Activated CD8-positive, alpha-beta T cell treated with anti-CD3 and anti-CD28 coated beads for 36 hours (primary cell): ENCODE measurements at regions not wholly inside any gene's neighbourhood (a gene's known extent, or its start where the extent isn't known, plus 50 kb on each side); places are given as distances from the start of the nearest gene placed in this dataset.

Experiments
- ATAC-seq: fragments of 200-7000 bp; cut with Tn5 transposase; one replicate; pipeline ENCODE4 v1.10.0; 2021; ENCODE audit warnings: mild to moderate bottlenecking, moderate library complexity
- CTCF ChIA-PET: fragments of 350-600 bp; sonication (Branson Sonifier 250); formaldehyde crosslinking; loops from one replicate; lab custom pipeline; 2021; ENCODE audit warnings: antibody characterized with exemption; lab: Charles Lee
- POLR2A ChIA-PET: fragments of 350-600 bp; sonication (Branson Sonifier 250); formaldehyde crosslinking; loops from one replicate; lab custom pipeline; 2021; ENCODE audit warnings: antibody characterized with exemption; lab: Charles Lee
- DNase-seq: peaks from one replicate; pipeline ENCODE4 v3.0.0-alpha.2; 2020
- H3K27ac Mint-ChIP-seq: one replicate; pipeline ENCODE4 v1.8.0; 2021; ENCODE audit warnings: mild to moderate bottlenecking, mixed read lengths
- H3K27me3 Mint-ChIP-seq: one replicate; pipeline ENCODE4 v1.8.0; 2021; ENCODE audit warnings: mixed read lengths
- H3K36me3 Mint-ChIP-seq: one replicate; pipeline ENCODE4 v1.8.0; 2021; ENCODE audit warnings: low read depth, mixed read lengths
- H3K4me1 Mint-ChIP-seq: one replicate; pipeline ENCODE4 v1.8.0; 2021; ENCODE audit warnings: low read depth, mixed read lengths
- H3K4me3 Mint-ChIP-seq: one replicate; pipeline ENCODE4 v1.8.0; 2021; ENCODE audit warnings: mild to moderate bottlenecking, moderate library complexity, mixed read lengths
- H3K9me3 Mint-ChIP-seq: one replicate; pipeline ENCODE4 v1.8.0; 2021; ENCODE audit warnings: mixed read lengths
- intact Hi-C: fragments of 100-400 bp; cut with micrococcal nuclease; formaldehyde crosslinking; loops from one replicate; pipeline ENCODE4 v1.10.0; 2022
- TF ChIP-seq, protein P1 (sequence below): fragments of 200-600 bp; IDR thresholded peaks from one replicate; pipeline ENCODE4 v1.8.0; 2022; ENCODE audit warnings: antibody characterized with exemption, mild to moderate bottlenecking

DNA sequence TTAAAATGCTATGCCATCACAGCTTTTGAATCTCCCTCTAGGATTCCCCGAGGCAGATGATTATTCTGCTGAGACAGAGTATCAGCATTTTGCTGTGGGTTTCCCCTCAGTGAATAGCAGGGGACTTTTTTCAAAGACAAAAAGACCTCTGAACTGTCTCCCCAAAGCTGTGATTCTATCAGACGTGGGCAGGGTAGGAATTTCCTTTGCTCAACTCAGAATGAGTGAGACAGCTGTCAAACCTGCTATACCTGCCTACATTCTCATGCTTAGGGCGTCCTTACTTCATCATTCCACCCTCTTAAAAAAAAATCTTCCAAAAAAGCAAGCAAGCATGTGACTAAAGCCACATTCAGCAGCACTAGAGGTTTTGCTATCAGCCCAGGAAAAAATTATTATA is 147.6 kb upstream of the FAM83B start:
- Mint-ChIP-seq H3K27me3 (no peaks in the 10 kb centered on the region), H3K4me1 (no peaks in the 10 kb centered on the region), H3K9me3 (peaks cover 3% of the 10 kb centered on the region), H3K27ac (no peak overlapping the region), H3K36me3 (no peaks in the 10 kb centered on the region), H3K4me3 (no peak overlapping the region)
- no peak for DNase-seq
- intact Hi-C loops = no loop called here
- POLR2A ChIA-PET = no interaction called here
- TF ChIP-seq, protein P1, sequence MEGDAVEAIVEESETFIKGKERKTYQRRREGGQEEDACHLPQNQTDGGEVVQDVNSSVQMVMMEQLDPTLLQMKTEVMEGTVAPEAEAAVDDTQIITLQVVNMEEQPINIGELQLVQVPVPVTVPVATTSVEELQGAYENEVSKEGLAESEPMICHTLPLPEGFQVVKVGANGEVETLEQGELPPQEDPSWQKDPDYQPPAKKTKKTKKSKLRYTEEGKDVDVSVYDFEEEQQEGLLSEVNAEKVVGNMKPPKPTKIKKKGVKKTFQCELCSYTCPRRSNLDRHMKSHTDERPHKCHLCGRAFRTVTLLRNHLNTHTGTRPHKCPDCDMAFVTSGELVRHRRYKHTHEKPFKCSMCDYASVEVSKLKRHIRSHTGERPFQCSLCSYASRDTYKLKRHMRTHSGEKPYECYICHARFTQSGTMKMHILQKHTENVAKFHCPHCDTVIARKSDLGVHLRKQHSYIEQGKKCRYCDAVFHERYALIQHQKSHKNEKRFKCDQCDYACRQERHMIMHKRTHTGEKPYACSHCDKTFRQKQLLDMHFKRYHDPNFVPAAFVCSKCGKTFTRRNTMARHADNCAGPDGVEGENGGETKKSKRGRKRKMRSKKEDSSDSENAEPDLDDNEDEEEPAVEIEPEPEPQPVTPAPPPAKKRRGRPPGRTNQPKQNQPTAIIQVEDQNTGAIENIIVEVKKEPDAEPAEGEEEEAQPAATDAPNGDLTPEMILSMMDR = no peak
- CTCF ChIA-PET = no interaction called here
- ATAC-seq = no peak

DNA sequence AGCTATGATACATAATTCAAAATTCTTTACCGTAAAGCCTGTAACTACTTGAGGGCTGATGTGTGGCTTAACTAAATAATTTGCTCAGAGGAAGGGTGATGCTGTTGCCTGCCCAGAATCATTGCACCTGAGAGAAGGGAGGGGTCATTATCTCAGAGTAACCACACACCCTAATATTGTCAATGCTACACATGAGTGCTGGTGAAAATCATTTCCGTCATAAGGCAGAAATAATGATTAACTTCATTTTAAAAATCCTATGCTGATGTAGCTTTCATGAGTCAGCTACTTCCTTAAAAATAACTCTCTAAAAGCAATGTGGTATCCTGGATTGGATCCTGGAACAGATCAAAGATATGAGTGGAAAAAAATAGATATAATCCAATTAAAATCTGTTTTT is 146.4 kb upstream of the FAM83B start:
- ChIA-PET POLR2A (no interaction called here), CTCF (no interaction called here)
- no peaks in the 10 kb centered on the region for H3K36me3 Mint-ChIP-seq
- H3K27ac Mint-ChIP-seq = no peak overlapping the region
- intact Hi-C loops = no loop called here
- H3K27me3 Mint-ChIP-seq = no peaks in the 10 kb centered on the region
- TF ChIP-seq, protein P1 = no peak
- DNase-seq = no peak
- no peak for ATAC-seq
- H3K4me1 Mint-ChIP-seq = no peaks in the 10 kb centered on the region
- no peak overlapping the region for H3K4me3 Mint-ChIP-seq
- H3K9me3 Mint-ChIP-seq = peaks cover 3% of the 10 kb centered on the region

DNA sequence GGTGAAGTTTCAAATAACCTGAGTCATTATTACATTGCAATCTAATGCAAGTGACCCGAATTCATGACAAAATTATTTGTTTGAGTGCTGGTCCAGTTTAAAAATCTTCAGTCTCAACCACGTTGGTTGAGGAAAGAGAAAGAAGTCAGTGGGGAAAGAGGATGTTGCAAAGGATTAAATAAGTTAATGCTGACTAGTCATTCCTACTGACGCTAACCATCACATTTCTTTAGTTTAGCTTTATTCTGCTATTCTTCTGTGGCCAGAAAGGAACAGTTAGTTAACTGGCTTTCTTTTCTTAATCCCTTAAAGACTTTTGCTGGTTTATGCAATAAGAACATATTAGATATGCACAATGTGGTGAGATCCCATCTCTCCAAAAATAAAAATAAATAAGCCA is 143.8 kb upstream of the FAM83B start:
- ATAC-seq (no peak), DNase-seq (no peak)
- H3K36me3 Mint-ChIP-seq = no peaks in the 10 kb centered on the region
- H3K27me3 Mint-ChIP-seq = no peaks in the 10 kb centered on the region
- POLR2A ChIA-PET = no interaction called here
- intact Hi-C loops = no loop called here
- TF ChIP-seq, protein P1 = no peak
- H3K4me3 Mint-ChIP-seq = no peak overlapping the region
- H3K27ac Mint-ChIP-seq = no peak overlapping the region
- no peaks in the 10 kb centered on the region for H3K4me1 Mint-ChIP-seq
- H3K9me3 Mint-ChIP-seq = peaks cover 3% of the 10 kb centered on the region
- CTCF ChIA-PET = no interaction called here

DNA sequence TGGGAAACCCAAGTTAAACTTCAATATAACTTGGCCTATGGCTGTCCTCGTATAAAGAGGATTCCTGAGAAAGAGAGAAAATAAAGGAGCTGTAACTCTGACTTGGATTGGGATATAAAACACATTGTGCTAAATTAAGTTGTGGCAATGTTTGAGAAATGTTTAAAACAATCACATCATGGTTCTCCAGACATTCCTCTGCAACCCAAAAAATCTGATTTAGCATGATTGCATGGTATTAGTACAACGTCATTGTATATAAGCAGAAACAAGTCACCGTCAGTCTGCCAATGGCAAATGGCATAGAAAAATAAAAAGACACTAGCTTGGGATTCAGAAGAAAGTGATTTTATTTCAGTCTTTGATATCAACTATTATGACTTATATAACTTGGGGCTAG is 140.2 kb upstream of the FAM83B start:
- intact Hi-C loops = no loop called here
- no peaks in the 10 kb centered on the region for H3K27me3 Mint-ChIP-seq
- H3K4me1 Mint-ChIP-seq = no peaks in the 10 kb centered on the region
- H3K36me3 Mint-ChIP-seq = no peaks in the 10 kb centered on the region
- no peak overlapping the region for H3K4me3 Mint-ChIP-seq
- TF ChIP-seq, protein P1 = no peak
- H3K9me3 Mint-ChIP-seq = peaks cover 1% of the 10 kb centered on the region
- no peak overlapping the region for H3K27ac Mint-ChIP-seq
- POLR2A ChIA-PET = no interaction called here
- CTCF ChIA-PET = interaction anchor here (0.8 kb wide), 1 partner anchor 11 kb away, joined by 3 read pairs; no protein-coding TSS in a partner anchor
- DNase-seq = no peak
- ATAC-seq = no peak

DNA sequence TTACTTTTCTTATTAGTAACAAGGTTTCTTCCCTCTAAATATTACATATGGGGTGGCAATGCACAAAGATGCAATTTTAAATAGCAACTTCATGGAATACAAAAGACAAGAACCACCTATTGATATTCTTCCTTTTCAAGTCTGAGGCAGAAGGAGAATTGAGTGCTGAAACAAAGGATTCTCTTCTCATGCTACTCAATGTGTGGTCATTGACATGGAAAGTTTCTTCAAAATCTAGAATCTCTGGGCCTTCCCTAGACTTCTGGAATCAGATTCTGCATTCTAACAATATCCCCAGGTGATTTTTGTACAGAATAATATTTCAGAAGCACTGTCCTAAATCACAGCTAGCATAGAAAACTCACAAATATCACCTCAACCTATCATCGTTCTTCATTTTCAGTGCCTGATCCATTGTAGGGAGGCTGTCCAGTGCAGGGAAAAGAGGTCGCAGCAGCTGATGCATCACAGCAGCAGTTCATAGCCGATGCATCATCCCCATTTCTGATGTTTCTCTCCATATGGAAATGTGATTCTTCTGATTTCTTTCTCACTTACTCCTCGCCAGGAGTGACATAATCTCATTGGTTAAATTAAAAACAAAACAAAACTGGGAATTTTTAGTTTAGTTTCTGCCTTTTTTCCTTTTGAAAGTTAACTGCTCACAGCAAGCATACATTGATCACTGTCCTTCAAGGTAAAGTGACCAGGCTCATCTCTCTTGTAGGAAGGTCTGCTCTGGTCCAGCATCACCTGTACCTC is 139.5 kb upstream of the FAM83B start:
- TF ChIP-seq, protein P1 = no peak
- no peak for ATAC-seq

More for the DNA sequence above, 139.5 kb upstream of the FAM83B start:
- Mint-ChIP-seq H3K36me3 (no peaks in the 10 kb centered on the region), H3K4me1 (no peaks in the 10 kb centered on the region), H3K27me3 (no peaks in the 10 kb centered on the region), H3K4me3 (no peak overlapping the region), H3K9me3 (peaks cover 1% of the 10 kb centered on the region), H3K27ac (no peak overlapping the region)
- ChIA-PET CTCF (interaction anchor here (0.8 kb wide), 1 partner anchor 11 kb away, joined by 3 read pairs; no protein-coding TSS in a partner anchor), POLR2A (no interaction called here)
- DNase-seq = no peak
- intact Hi-C loops = no loop called here
